Ramos (cell line): ENCODE measurements at regions not wholly inside any gene's neighbourhood (a gene's known extent, or its start where the extent isn't known, plus 50 kb on each side); places are given as distances from the start of the nearest gene placed in this dataset.
"Not testable (repeated sequence)": the region's sequence is repeated elsewhere in the genome, so short reads cannot be mapped to it uniquely, and the experiment has no call there.

Source experiments
- in situ Hi-C: fragments of 300-500 bp; cut with MboI; formaldehyde crosslinking; loops from one replicate; pipeline ENCODE4 v1.14.3; 2022; ENCODE audit warnings: low sequenced_read_pairs; ENCODE audit not compliant: unreplicated experiment

- in situ Hi-C loops = no loop called here
Measured at GRCh38 chr16:5917436-5918195, 820.0 kb upstream of the EEF2KMT start.

GRCh38 chr16:5916711-5917191 lies 819.2 kb upstream of the EEF2KMT start:
- in situ Hi-C loops = no loop called here

- in situ Hi-C loops = no loop called here
Measured at GRCh38 chr16:5911241-5911640, 813.6 kb upstream of the EEF2KMT start.

- in situ Hi-C loops = not testable (repeated sequence)
Measured at GRCh38 chr16:5909556-5909955, 812.0 kb upstream of the EEF2KMT start.

GRCh38 chr16:5907544-5907943 lies 809.9 kb upstream of the EEF2KMT start:
- in situ Hi-C loops = no loop called here

- in situ Hi-C loops = no loop called here
Measured at GRCh38 chr16:5906351-5906750, 808.8 kb upstream of the EEF2KMT start.

- in situ Hi-C loops = no loop called here
Measured at GRCh38 chr16:5905935-5906334, 808.3 kb upstream of the EEF2KMT start.

- in situ Hi-C loops = no loop called here
Measured at GRCh38 chr16:5903832-5904231, 806.2 kb upstream of the EEF2KMT start.

- in situ Hi-C loops = no loop called here
Measured at GRCh38 chr16:5903153-5903552, 805.6 kb upstream of the EEF2KMT start.

GRCh38 chr16:5900046-5900445 lies 802.5 kb upstream of the EEF2KMT start:
- in situ Hi-C loops = no loop called here

- in situ Hi-C loops = no loop called here
Measured at GRCh38 chr16:5895976-5896375, 798.4 kb upstream of the EEF2KMT start.

- in situ Hi-C loops = no loop called here
Measured at GRCh38 chr16:5895137-5895536, 797.5 kb upstream of the EEF2KMT start.

- in situ Hi-C loops = no loop called here
Measured at GRCh38 chr16:5891296-5891695, 793.7 kb upstream of the EEF2KMT start.

- in situ Hi-C loops = no loop called here
Measured at GRCh38 chr16:5885521-5885920, 787.9 kb upstream of the EEF2KMT start.

- in situ Hi-C loops = no loop called here
Measured at GRCh38 chr16:5884996-5885395, 787.4 kb upstream of the EEF2KMT start.

- in situ Hi-C loops = no loop called here
Measured at GRCh38 chr16:5884339-5884738, 786.7 kb upstream of the EEF2KMT start.

- in situ Hi-C loops = no loop called here
Measured at GRCh38 chr16:5882087-5882640, 784.6 kb upstream of the EEF2KMT start.

GRCh38 chr16:5875416-5875815 lies 777.8 kb upstream of the EEF2KMT start:
- in situ Hi-C loops = no loop called here

- in situ Hi-C loops = no loop called here
Measured at GRCh38 chr16:5874899-5875298, 777.3 kb upstream of the EEF2KMT start.

GRCh38 chr16:5873221-5873620 lies 775.6 kb upstream of the EEF2KMT start:
- in situ Hi-C loops = no loop called here

GRCh38 chr16:5870886-5871691 lies 773.5 kb upstream of the EEF2KMT start:
- in situ Hi-C loops = no loop called here
